KMS-11 (cell line): ENCODE measurements at regions not wholly inside any gene's neighbourhood (a gene's known extent, or its start where the extent isn't known, plus 50 kb on each side); places are given as distances from the start of the nearest gene placed in this dataset.

Experiments used
- H2AFZ ChIP-seq: fragments of 200-600 bp; sonication (generic); 2 replicates; pipeline ENCODE4 v1.6.1; 2016; ENCODE audit warnings: antibody characterized with exemption, mixed run types, low read depth
- H3K27ac ChIP-seq: fragments of 200-600 bp; sonication (generic); 2 replicates; pipeline ENCODE4 v1.6.1; 2016; ENCODE audit warnings: mild to moderate bottlenecking, mixed run types
- H3K27me3 ChIP-seq: fragments of 200-600 bp; sonication (generic); 2 replicates; pipeline ENCODE4 v1.6.1; 2017; ENCODE audit warnings: mild to moderate bottlenecking, low read depth, mixed run types, moderate library complexity; ENCODE audit not compliant: insufficient read depth
- H3K36me3 ChIP-seq: fragments of 200-600 bp; sonication (generic); 2 replicates; pipeline ENCODE4 v1.6.1; 2017; ENCODE audit warnings: mild to moderate bottlenecking, mixed run types; ENCODE audit not compliant: insufficient read depth
- H3K4me1 ChIP-seq: fragments of 200-600 bp; sonication (generic); 2 replicates; pipeline ENCODE4 v1.6.1; 2016; ENCODE audit warnings: mild to moderate bottlenecking, low read depth, mixed run types; ENCODE audit not compliant: poor library complexity, severe bottlenecking
- H3K4me2 ChIP-seq: fragments of 200-600 bp; sonication (generic); 2 replicates; pipeline ENCODE4 v1.7.0; 2016; ENCODE audit warnings: mild to moderate bottlenecking, mixed run types
- H3K4me3 ChIP-seq: fragments of 200-600 bp; sonication (generic); IDR thresholded peaks from 2 replicates; pipeline ENCODE4 v1.6.1; 2017; ENCODE audit warnings: low read depth, low read length, mixed read lengths; ENCODE audit not compliant: insufficient read depth
- H3K79me2 ChIP-seq: fragments of 200-600 bp; sonication (generic); 2 replicates; pipeline ENCODE4 v1.6.1; 2016; ENCODE audit warnings: low read depth, mixed run types; ENCODE audit not compliant: insufficient read depth
- H3K9ac ChIP-seq: fragments of 200-600 bp; sonication (generic); 2 replicates; pipeline ENCODE4 v1.6.1; 2016; ENCODE audit warnings: mild to moderate bottlenecking, mixed run types
- H4K20me1 ChIP-seq: fragments of 200-600 bp; sonication (generic); 2 replicates; pipeline ENCODE4 v1.6.1; 2016; ENCODE audit warnings: mild to moderate bottlenecking, mixed run types; ENCODE audit not compliant: insufficient read depth
- CTCF ChIP-seq: fragments of 200-600 bp; sonication (generic); conservative IDR thresholded peaks from 2 replicates; pipeline ENCODE4 v1.6.1; 2017; ENCODE audit warnings: low read depth, mild to moderate bottlenecking, antibody characterized with exemption, low read length, moderate library complexity, mixed read lengths

- no peaks in the 10 kb centered on the region for H3K27me3 ChIP-seq
- TF ChIP-seq CTCF, result no peak
- no peak overlapping the region for H2AFZ ChIP-seq
- H3K4me1 ChIP-seq, result peaks cover 18% of the 10 kb centered on the region
- H4K20me1 ChIP-seq, result no peaks in the 10 kb centered on the region
- no peak overlapping the region for H3K4me3 ChIP-seq
- H3K9ac ChIP-seq, result no peak overlapping the region
- no peak overlapping the region for H3K4me2 ChIP-seq
- no peaks in the 10 kb centered on the region for H3K79me2 ChIP-seq
- H3K27ac ChIP-seq, result no peak overlapping the region
- H3K36me3 ChIP-seq, result no peaks in the 10 kb centered on the region
Observed at GRCh38 chr20:39839399-39840119, 849.5 kb downstream of the MAFB start.

- H3K4me3 ChIP-seq, result no peak overlapping the region
- no peak overlapping the region for H3K9ac ChIP-seq
- TF ChIP-seq CTCF, result no peak
- no peak overlapping the region for H3K27ac ChIP-seq
- no peaks in the 10 kb centered on the region for H3K36me3 ChIP-seq
- H2AFZ ChIP-seq, result no peak overlapping the region
- H4K20me1 ChIP-seq, result no peaks in the 10 kb centered on the region
- peaks cover 18% of the 10 kb centered on the region for H3K4me1 ChIP-seq
- H3K27me3 ChIP-seq, result no peaks in the 10 kb centered on the region
- no peak overlapping the region for H3K4me2 ChIP-seq
- no peaks in the 10 kb centered on the region for H3K79me2 ChIP-seq
Observed at GRCh38 chr20:39837561-39837960, 851.5 kb downstream of the MAFB start.

DNA sequence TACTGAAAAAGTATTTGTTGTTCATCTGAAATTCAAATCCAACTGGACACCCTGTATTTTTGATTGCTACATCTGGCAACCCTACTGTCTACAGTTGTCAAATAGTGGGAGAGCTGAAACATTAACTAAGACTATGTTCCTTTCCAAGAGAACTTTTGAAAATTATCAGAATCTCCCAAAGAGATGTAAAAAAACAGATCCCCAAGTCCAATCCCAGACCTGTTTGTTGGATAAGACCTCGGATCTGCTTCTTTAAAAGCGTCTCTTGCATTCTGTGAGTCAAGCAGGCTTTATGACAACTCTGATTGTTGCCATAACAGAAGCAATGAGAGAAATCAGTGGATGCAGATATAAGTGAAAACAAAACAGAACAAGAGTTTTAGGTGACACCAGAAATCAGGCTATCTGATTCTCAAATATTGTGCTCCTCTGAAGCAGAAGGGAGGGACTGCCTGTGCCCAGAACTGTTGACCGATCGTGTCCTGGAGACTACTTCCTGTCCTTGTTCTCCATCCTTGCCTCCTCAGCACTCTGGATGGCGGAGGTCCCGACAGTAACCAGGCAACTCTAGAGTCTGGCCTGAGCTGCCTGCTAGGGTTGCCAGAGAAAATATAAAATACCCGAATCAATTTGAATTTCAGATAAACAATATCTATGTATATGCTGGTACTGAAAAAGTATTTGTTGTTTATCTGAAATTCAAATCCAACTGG, 853.8 kb downstream of the MAFB start:
- Histone ChIP-seq H3K4me2 (no peak overlapping the region), H3K27me3 (no peaks in the 10 kb centered on the region), H3K27ac (no peak overlapping the region), H3K4me1 (peaks cover 10% of the 10 kb centered on the region), H3K79me2 (no peaks in the 10 kb centered on the region), H4K20me1 (no peaks in the 10 kb centered on the region), H3K4me3 (no peak overlapping the region), H3K36me3 (no peaks in the 10 kb centered on the region), H2AFZ (no peak overlapping the region), H3K9ac (no peak overlapping the region)
- no peak for TF ChIP-seq CTCF

DNA sequence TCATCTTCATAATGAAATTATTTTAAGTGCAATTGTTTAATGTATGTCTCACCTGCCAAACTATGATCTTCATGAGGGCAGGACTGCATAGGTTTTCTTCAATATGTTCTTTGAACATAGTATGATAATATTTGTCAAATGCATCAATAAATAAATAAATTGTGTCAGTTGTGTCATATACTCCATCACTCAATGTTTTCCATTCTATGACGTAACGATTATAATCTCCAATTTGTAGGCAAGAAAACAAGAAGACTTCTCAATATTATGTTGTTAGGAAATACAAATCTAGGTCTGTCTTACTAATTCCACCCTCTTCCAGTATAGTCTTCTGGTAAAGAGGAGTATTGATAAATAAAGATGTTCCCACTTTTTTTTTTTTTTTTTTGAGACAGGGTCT, 858.1 kb downstream of the MAFB start:
- no peaks in the 10 kb centered on the region for H3K79me2 ChIP-seq
- no peak for TF ChIP-seq CTCF
- no peaks in the 10 kb centered on the region for H4K20me1 ChIP-seq
- H3K27me3 ChIP-seq, result no peaks in the 10 kb centered on the region
- H3K4me2 ChIP-seq, result 0 out of 2 replicates have a peak overlapping the region, but pooled peaks have one; percentile 52
- H2AFZ ChIP-seq, result no peak overlapping the region
- peaks cover 54% of the 10 kb centered on the region for H3K4me1 ChIP-seq
- no peaks in the 10 kb centered on the region for H3K36me3 ChIP-seq
- H3K9ac ChIP-seq, result no peak overlapping the region
- H3K4me3 ChIP-seq, result no peak overlapping the region
- H3K27ac ChIP-seq, result no peak overlapping the region
